SK-N-SH treated with all-trans-retinoic acid at 6 μM for 48 hours (cell line): ENCODE measurements at regions not wholly inside any gene's neighbourhood (a gene's known extent, or its start where the extent isn't known, plus 50 kb on each side); places are given as distances from the start of the nearest gene placed in this dataset.

Experiments used
- ATAC-seq: fragments of 200-7000 bp; cut with Tn5 transposase; 3 replicates; pipeline ENCODE4 v1.9.1; 2020; ENCODE audit warnings: mild to moderate bottlenecking, moderate library complexity
- BACH2 ChIP-seq: fragments of 250-450 bp; sonication (Bioruptor Pico); IDR thresholded peaks from 2 replicates; pipeline ENCODE4 v1.9.0; 2021; ENCODE audit warnings: mild to moderate bottlenecking, borderline replicate concordance
- CREB5 ChIP-seq: fragments of 250-450 bp; sonication (Bioruptor Pico); IDR thresholded peaks from 2 replicates; pipeline ENCODE4 v1.5.1; 2020; ENCODE audit warnings: low read depth, mild to moderate bottlenecking, moderate library complexity
- CSDC2 ChIP-seq: fragments of 250-450 bp; sonication (Bioruptor Pico); IDR thresholded peaks from 2 replicates; pipeline ENCODE4 v1.5.0; 2020; ENCODE audit warnings: mild to moderate bottlenecking, moderate library complexity
- ESRRG ChIP-seq: fragments of 250-450 bp; sonication (Bioruptor Pico); IDR thresholded peaks from 2 replicates; pipeline ENCODE4 v1.6.1; 2021; ENCODE audit warnings: mild to moderate bottlenecking
- GLIS3 ChIP-seq: fragments of 250-450 bp; sonication (Bioruptor Pico); IDR thresholded peaks from 2 replicates; pipeline ENCODE4 v1.5.0; 2020; ENCODE audit warnings: mild to moderate bottlenecking, moderate library complexity
- OSR1 ChIP-seq: fragments of 250-450 bp; sonication (Bioruptor Pico); IDR thresholded peaks from 2 replicates; pipeline ENCODE4 v1.8.0; 2022; ENCODE audit warnings: moderate library complexity, mild to moderate bottlenecking, inconsistent platforms
- PATZ1 ChIP-seq: fragments of 250-450 bp; sonication (Bioruptor Pico); IDR thresholded peaks from 2 replicates; pipeline ENCODE4 v1.8.0; 2020; ENCODE audit warnings: mild to moderate bottlenecking, moderate library complexity, borderline replicate concordance
- PPARA ChIP-seq: fragments of 250-450 bp; sonication (Bioruptor Pico); IDR thresholded peaks from 2 replicates; pipeline ENCODE4 v1.5.0; 2020; ENCODE audit warnings: mild to moderate bottlenecking, borderline replicate concordance
- SNAI2 ChIP-seq: fragments of 250-450 bp; sonication (Bioruptor Pico); IDR thresholded peaks from 2 replicates; pipeline ENCODE4 v1.5.0; 2020; ENCODE audit warnings: mild to moderate bottlenecking, moderate library complexity
- TCF4 ChIP-seq: fragments of 250-450 bp; sonication (Bioruptor Pico); IDR thresholded peaks from 2 replicates; pipeline ENCODE4 v1.8.0; 2021; ENCODE audit warnings: mild to moderate bottlenecking, moderate library complexity, borderline replicate concordance
- TOX ChIP-seq: fragments of 250-450 bp; sonication (Bioruptor Pico); IDR thresholded peaks from 2 replicates; pipeline ENCODE4 v1.8.0; 2021; ENCODE audit warnings: mild to moderate bottlenecking, moderate library complexity, borderline replicate concordance
- TSHZ2 ChIP-seq: fragments of 250-450 bp; sonication (Bioruptor Pico); IDR thresholded peaks from 2 replicates; pipeline ENCODE4 v1.5.0; 2020; ENCODE audit warnings: mild to moderate bottlenecking, moderate library complexity
- ZFP3 ChIP-seq: fragments of 250-450 bp; sonication (Bioruptor Pico); IDR thresholded peaks from 2 replicates; pipeline ENCODE4 v1.5.0; 2020; ENCODE audit warnings: mild to moderate bottlenecking, moderate library complexity
- ZFP30 ChIP-seq: fragments of 450-650 bp; formaldehyde crosslinking; IDR thresholded peaks from 2 replicates; pipeline ENCODE4 v1.5.0; 2022; ENCODE audit warnings: mild to moderate bottlenecking, moderate library complexity
- ZNF565 ChIP-seq: fragments of 450-650 bp; formaldehyde crosslinking; conservative IDR thresholded peaks from 2 replicates; pipeline ENCODE4 v1.5.0; 2020; ENCODE audit warnings: low read depth, mild to moderate bottlenecking, moderate library complexity
- ZNF70 ChIP-seq: fragments of 450-650 bp; formaldehyde crosslinking; IDR thresholded peaks from 2 replicates; pipeline ENCODE4 v1.5.0; 2020; ENCODE audit warnings: mild to moderate bottlenecking, moderate library complexity
- TF ChIP-seq, protein P1 (sequence below): fragments of 250-450 bp; sonication (Bioruptor Pico); IDR thresholded peaks from 2 replicates; pipeline ENCODE4 v1.5.1; 2021; ENCODE audit warnings: mild to moderate bottlenecking, moderate library complexity

- TF ChIP-seq ZFP30 (CRISPR knock-in tag) (no peak), TCF4 (CRISPR knock-in tag) (no peak), ESRRG (no peak), GLIS3 (CRISPR knock-in tag) (no peak), TOX (CRISPR knock-in tag) (no peak), BACH2 (CRISPR knock-in tag) (no peak), TSHZ2 (CRISPR knock-in tag) (no peak)
- TF ChIP-seq, all 23 proteins: peak for 0
Observed at GRCh38 chr17:13671771-13672170, 70.0 kb upstream of the HS3ST3A1 start (continued).

DNA sequence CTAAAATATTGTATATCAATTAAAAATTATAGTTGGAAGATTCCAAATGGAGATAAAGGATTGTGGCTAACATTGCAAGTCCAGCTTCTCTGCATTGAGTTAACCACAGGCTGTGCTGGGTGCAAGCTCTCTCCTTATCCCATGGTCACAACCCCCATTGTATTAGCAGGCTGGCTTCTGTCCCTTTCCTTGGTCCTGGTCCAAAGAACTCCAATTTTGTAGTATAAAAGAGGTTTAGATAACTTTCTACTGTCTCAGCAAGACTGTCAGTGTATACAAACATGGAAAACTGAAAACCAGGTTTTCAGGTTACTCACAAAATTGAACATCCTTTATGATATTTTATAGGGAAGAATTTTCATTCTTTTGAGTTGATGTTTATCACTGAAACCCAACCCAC lies 76.6 kb upstream of the HS3ST3A1 start:
- no peak for ATAC-seq
- TF ChIP-seq ZFP3 (CRISPR knock-in tag) (no peak), PATZ1 (CRISPR knock-in tag) (no peak), TOX (CRISPR knock-in tag) (no peak), CREB5 (CRISPR knock-in tag) (no peak), OSR1 (no peak)

- TF ChIP-seq ESRRG, result no peak
- TF ChIP-seq ZFP30 (CRISPR knock-in tag), result no peak
- TF ChIP-seq SNAI2 (CRISPR knock-in tag), result no peak
- TF ChIP-seq, protein P1, sequence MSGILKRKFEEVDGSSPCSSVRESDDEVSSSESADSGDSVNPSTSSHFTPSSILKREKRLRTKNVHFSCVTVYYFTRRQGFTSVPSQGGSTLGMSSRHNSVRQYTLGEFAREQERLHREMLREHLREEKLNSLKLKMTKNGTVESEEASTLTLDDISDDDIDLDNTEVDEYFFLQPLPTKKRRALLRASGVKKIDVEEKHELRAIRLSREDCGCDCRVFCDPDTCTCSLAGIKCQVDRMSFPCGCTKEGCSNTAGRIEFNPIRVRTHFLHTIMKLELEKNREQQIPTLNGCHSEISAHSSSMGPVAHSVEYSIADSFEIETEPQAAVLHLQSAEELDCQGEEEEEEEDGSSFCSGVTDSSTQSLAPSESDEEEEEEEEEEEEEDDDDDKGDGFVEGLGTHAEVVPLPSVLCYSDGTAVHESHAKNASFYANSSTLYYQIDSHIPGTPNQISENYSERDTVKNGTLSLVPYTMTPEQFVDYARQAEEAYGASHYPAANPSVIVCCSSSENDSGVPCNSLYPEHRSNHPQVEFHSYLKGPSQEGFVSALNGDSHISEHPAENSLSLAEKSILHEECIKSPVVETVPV, result no peak
- no peak for TF ChIP-seq CSDC2 (CRISPR knock-in tag)
- TF ChIP-seq TOX (CRISPR knock-in tag), result no peak
- no peak for TF ChIP-seq PATZ1 (CRISPR knock-in tag)
- no peak for TF ChIP-seq ZNF565
Observed at GRCh38 chr17:13678841-13679240, 77.1 kb upstream of the HS3ST3A1 start.

GRCh38 chr17:13688716-13689115 lies 87.0 kb upstream of the HS3ST3A1 start:
- TF ChIP-seq OSR1, result no peak
- no peak for TF ChIP-seq ZNF565
- TF ChIP-seq TSHZ2 (CRISPR knock-in tag), result no peak
- TF ChIP-seq TOX (CRISPR knock-in tag), result no peak
- no peak for TF ChIP-seq ZNF70 (CRISPR knock-in tag)
- no peak for TF ChIP-seq PPARA (CRISPR knock-in tag)
- TF ChIP-seq, all 23 proteins: peak for 0
- ATAC-seq, result no peak

More at GRCh38 chr17:13678841-13679240, 77.1 kb upstream of the HS3ST3A1 start:
- no peak for ATAC-seq
